ENCODE measurements at regions not wholly inside any gene's neighbourhood (a gene's known extent, or its start where the extent isn't known, plus 50 kb on each side); places are given as distances from the start of the nearest gene placed in this dataset.

- Histone ChIP-seq H3K9ac (ENCODE audit: low read length) (peak overlapping the region; percentile 78), H3K79me2 (ENCODE audit: insufficient read depth, low read length) (no peaks in the 10 kb centered on the region), H3K9me3 (ENCODE audit: low read length) (no peaks in the 10 kb centered on the region), H4K20me1 (ENCODE audit: insufficient read depth, low read length) (no peaks in the 10 kb centered on the region), H3K4me3 (ENCODE audit: low read depth, low read length, poor library complexity, severe bottlenecking) (peak overlapping the region; percentile 69), H3K27ac (ENCODE audit: low read depth, low read length, poor library complexity, severe bottlenecking) (peak overlapping the region; percentile 50), H3K4me2 (ENCODE audit: low read length) (peak overlapping the region; percentile 93), H3F3A (ENCODE audit: insufficient read depth, low read length) (no peaks in the 10 kb centered on the region), H3K4me1 (ENCODE audit: insufficient read depth, low read length, severe bottlenecking) (peaks cover 22% of the 10 kb centered on the region), H2AFZ (ENCODE audit: low read length) (peak overlapping the region; percentile 98), H3K36me3 (ENCODE audit: insufficient read depth, low read length) (no peaks in the 10 kb centered on the region), H3K27me3 (ENCODE audit: insufficient read depth, low read length) (no peaks in the 10 kb centered on the region), H3K9me2 (ENCODE audit: low read depth, low read length) (no peaks in the 10 kb centered on the region)
- TF ChIP-seq CTCF (IDR thresholded peaks at IDR 0.05; ENCODE audit: low read length) (peak; percentile 86), EZH2 (IDR thresholded peaks at IDR 0.05; ENCODE audit: borderline replicate concordance, low read length) (no peak)
Observed at GRCh38 chr5:69042915-69043654, 50.7 kb upstream of the SLC30A5 start.

- peaks cover 22% of the 10 kb centered on the region for H3K4me1 ChIP-seq (ENCODE audit: insufficient read depth, low read length, severe bottlenecking)
- no peaks in the 10 kb centered on the region for H3K9me3 ChIP-seq (ENCODE audit: low read length)
- H3K9me2 ChIP-seq (ENCODE audit: low read depth, low read length): no peaks in the 10 kb centered on the region
- no peaks in the 10 kb centered on the region for H3K79me2 ChIP-seq (ENCODE audit: insufficient read depth, low read length)
- no peak for TF ChIP-seq CTCF (IDR thresholded peaks at IDR 0.05; ENCODE audit: low read length)
- TF ChIP-seq EZH2 (IDR thresholded peaks at IDR 0.05; ENCODE audit: borderline replicate concordance, low read length): no peak
- H3K27me3 ChIP-seq (ENCODE audit: insufficient read depth, low read length): no peaks in the 10 kb centered on the region
- peak overlapping the region; percentile 93 for H3K4me2 ChIP-seq (ENCODE audit: low read length)
- peak overlapping the region; percentile 69 for H3K4me3 ChIP-seq (ENCODE audit: low read depth, low read length, poor library complexity, severe bottlenecking)
- H3F3A ChIP-seq (ENCODE audit: insufficient read depth, low read length): no peaks in the 10 kb centered on the region
- peak overlapping the region; percentile 50 for H3K27ac ChIP-seq (ENCODE audit: low read depth, low read length, poor library complexity, severe bottlenecking)
- peak overlapping the region; percentile 78 for H3K9ac ChIP-seq (ENCODE audit: low read length)
- peak overlapping the region; percentile 98 for H2AFZ ChIP-seq (ENCODE audit: low read length)
- no peaks in the 10 kb centered on the region for H3K36me3 ChIP-seq (ENCODE audit: insufficient read depth, low read length)
- no peaks in the 10 kb centered on the region for H4K20me1 ChIP-seq (ENCODE audit: insufficient read depth, low read length)
Observed at GRCh38 chr5:69043655-69043996, 50.2 kb upstream of the SLC30A5 start.
